Fibroblast of the aortic adventitia (primary cell): ENCODE measurements at regions not wholly inside any gene's neighbourhood (a gene's known extent, or its start where the extent isn't known, plus 50 kb on each side); places are given as distances from the start of the nearest gene placed in this dataset.

Source experiments
- DNase-seq: peaks from one replicate; pipeline ENCODE4 v3.0.0-alpha.2; 2010; ENCODE audit warnings: low read depth
- H3K4me3 ChIP-seq: 2 replicates; pipeline ENCODE4 v1.5.1; 2011; ENCODE audit warnings: low read depth, mild to moderate bottlenecking, control low read depth, low read length, moderate library complexity
- TF ChIP-seq, protein P1 (sequence below): IDR thresholded peaks from 2 replicates; pipeline ENCODE4 v1.5.1; 2011; ENCODE audit warnings: mild to moderate bottlenecking, low read length, control low read depth, inconsistent platforms; ENCODE audit not compliant: insufficient read depth

DNA sequence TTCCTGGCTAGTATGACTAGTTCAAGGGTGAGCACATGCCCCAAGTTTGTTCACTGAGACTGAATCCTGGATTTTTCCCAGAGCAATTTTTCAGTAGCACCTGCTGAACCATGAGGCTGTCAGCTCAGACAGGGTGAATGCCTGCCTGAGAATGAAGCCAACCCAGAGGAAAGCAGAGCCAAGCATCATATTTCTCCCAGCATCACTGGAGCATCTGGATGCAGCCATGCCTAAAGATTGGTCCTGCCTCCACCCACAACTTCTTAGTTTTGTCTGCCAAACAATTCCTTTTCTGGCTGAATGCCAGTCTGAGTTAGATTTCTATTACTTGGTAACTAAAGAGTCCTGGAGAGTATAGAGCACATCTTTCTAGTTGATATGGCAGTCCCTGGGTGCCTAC is 343.6 kb downstream of the CSNK1G3 start:
- DNase-seq, result no peak
- no peak overlapping the region for H3K4me3 ChIP-seq
- TF ChIP-seq, protein P1, sequence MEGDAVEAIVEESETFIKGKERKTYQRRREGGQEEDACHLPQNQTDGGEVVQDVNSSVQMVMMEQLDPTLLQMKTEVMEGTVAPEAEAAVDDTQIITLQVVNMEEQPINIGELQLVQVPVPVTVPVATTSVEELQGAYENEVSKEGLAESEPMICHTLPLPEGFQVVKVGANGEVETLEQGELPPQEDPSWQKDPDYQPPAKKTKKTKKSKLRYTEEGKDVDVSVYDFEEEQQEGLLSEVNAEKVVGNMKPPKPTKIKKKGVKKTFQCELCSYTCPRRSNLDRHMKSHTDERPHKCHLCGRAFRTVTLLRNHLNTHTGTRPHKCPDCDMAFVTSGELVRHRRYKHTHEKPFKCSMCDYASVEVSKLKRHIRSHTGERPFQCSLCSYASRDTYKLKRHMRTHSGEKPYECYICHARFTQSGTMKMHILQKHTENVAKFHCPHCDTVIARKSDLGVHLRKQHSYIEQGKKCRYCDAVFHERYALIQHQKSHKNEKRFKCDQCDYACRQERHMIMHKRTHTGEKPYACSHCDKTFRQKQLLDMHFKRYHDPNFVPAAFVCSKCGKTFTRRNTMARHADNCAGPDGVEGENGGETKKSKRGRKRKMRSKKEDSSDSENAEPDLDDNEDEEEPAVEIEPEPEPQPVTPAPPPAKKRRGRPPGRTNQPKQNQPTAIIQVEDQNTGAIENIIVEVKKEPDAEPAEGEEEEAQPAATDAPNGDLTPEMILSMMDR, result no peak

DNA sequence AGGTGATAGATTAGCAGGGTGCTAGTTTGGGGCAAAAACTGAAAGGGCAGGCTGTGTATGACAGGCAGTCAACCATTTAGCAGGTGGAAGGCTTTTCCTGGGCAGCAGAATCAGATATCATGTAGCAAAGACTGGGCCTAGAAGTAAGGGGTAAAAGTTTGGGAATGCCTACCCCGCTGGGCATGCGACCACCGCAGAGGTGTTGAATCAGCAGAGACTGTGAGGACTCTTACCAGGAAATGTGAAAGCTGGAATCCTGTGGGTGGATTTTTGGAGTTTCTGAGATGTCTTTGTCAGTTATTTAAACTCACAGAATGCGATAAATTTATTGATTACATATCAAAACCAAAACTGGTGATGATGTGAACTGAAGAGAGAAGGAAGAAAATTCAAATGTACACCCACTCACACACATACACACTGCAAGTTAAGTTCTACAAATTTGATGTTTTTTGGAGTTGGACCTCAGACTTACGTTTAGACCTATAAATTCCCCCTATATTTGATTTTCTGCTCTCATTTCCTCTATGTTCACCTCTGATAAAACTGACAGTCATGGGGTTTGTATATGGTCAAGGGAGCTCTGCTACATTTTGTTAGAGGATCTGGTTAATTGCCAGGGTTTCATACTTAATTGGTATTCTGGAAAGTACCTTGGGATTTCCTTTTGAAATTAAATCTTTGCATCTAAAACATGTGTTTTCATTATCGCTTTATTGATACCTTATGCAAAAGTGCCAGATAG is 333.6 kb downstream of the CSNK1G3 start:
- DNase-seq, result no peak
- TF ChIP-seq, protein P1, result no peak
- H3K4me3 ChIP-seq, result no peak overlapping the region

DNA sequence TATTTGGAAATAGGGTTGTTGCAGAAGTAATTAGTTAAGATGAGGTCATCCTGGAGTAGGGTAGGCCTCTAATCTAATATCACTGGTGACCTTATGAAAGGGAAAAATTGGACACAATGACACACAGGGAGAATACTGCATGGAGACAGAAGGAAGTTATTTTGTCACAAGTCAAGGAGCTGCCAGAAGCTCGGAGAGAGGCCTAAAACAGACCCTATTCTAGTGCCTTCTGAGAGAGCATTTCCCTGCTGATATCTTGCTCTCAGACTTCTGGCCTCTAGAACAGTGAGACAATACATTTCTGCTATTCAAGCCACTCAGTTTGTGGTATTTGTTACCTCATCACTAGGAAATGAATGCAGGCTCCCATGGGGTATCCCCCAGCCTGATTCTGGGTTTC is 332.9 kb downstream of the CSNK1G3 start:
- TF ChIP-seq, protein P1, result no peak
- no peak for DNase-seq
- no peak overlapping the region for H3K4me3 ChIP-seq

DNA sequence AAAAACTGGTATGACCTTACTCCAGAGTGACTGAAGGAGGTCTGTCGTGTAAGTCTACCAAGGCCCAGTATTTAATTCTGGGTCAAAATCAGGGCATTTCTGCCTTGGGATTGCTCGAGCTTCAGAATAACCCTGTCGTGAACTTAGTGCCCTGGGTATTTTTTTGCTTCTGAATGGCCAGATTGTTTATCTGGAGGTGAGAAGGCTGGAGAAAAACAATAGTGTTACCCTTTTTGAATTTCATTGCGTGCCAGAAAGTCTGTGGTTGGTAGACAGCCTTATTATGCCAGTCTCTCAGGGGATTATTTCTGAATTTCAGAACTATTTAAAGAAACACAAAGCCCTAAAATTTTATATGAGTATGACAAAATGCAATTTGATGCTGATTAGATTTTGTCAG is 323.4 kb downstream of the CSNK1G3 start:
- DNase-seq, result no peak
- TF ChIP-seq, protein P1, result no peak
- H3K4me3 ChIP-seq, result no peak overlapping the region

DNA sequence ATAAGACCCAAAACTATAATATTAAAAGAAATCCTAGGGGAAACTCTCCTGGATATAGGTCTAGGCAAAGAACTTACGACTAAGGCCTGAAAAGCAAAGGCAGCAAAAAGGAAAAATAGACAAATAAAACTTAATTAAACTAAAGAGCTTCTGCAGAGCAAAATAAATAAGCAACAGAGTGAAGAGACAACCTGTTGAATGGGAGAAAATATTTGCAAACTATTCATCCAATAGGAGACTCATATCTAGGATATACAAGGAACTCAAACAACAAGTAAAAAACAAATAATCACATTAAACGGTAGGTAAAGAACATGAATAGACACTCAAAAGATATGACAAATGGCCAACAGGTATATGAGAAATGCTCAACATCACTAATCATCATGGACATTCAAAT is 318.6 kb downstream of the CSNK1G3 start:
- DNase-seq, result no peak
- TF ChIP-seq, protein P1, result no peak

DNA sequence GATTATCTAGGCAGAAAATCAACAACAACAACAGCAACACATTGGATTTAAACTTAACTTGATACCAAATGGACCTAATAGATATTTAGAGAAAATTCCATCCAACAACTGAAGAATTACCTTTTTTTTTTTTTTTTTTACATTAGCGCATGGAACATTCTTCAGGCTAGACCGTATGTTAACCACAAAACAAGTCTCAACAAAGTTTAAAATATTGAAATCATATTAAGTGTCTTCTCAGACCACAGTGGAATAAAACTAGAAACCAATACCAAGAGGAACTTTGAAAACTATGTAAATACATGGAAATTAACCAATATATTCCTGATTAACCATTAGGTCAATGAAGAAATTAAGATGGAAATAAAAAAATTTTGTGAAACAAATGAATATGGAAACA is 315.8 kb downstream of the CSNK1G3 start:
- no peak for DNase-seq
- TF ChIP-seq, protein P1, result no peak
- H3K4me3 ChIP-seq, result no peak overlapping the region

More for the DNA sequence above, 318.6 kb downstream of the CSNK1G3 start:
- no peak overlapping the region for H3K4me3 ChIP-seq

DNA sequence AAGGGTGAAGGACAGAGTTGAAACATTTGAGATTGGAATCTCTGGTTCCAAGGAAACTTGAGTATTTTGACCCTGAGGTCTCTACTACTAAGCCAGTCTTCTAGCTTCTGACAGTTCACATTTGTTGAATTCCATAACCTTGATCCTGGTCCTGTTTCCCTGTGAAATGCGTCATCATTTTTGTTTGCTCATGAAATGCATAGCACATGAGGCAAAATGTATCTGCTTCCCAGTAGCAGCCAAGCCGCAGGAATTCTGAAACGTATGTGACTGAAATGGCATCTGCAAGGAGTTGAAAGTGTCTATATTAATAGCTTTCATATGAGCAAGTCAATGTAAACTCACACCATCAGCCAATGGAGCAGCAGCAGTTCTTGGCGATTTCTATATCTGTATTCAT is 307.9 kb downstream of the CSNK1G3 start:
- TF ChIP-seq, protein P1, result no peak
- H3K4me3 ChIP-seq, result no peak overlapping the region
- DNase-seq, result peak; percentile 74
